Neural cell (in vitro differentiated cells): ENCODE measurements at regions not wholly inside any gene's neighbourhood (a gene's known extent, or its start where the extent isn't known, plus 50 kb on each side); places are given as distances from the start of the nearest gene placed in this dataset.

Experiments used
- EP300 ChIP-seq: fragments of 450-650 bp; conservative IDR thresholded peaks from 2 replicates; pipeline ENCODE4 v1.6.1; 2014; ENCODE audit warnings: antibody characterized with exemption, mild to moderate bottlenecking, moderate library complexity; ENCODE audit not compliant: poor library complexity, severe bottlenecking
- EZH2 ChIP-seq: fragments of 200-600, 300-800 bp; shearing (Covaris generic), sonication (generic); IDR thresholded peaks from 2 replicates; pipeline ENCODE4 v1.6.1; 2014; ENCODE audit warnings: antibody characterized with exemption, low read length, borderline replicate concordance, mild to moderate bottlenecking; ENCODE audit not compliant: insufficient read depth, poor library complexity, severe bottlenecking
- POLR2AphosphoS5 ChIP-seq: IDR thresholded peaks from 2 replicates; pipeline ENCODE4 v1.6.1; 2012
- TAF1 ChIP-seq: IDR thresholded peaks from 2 replicates; pipeline ENCODE4 v1.6.1; 2012; ENCODE audit warnings: low read depth
- TF ChIP-seq, protein P1 (sequence below): fragments of 450-650 bp; IDR thresholded peaks from 2 replicates; pipeline ENCODE4 v1.5.1; 2014; ENCODE audit warnings: antibody characterized with exemption, mild to moderate bottlenecking, moderate library complexity; ENCODE audit not compliant: poor library complexity, severe bottlenecking

DNA sequence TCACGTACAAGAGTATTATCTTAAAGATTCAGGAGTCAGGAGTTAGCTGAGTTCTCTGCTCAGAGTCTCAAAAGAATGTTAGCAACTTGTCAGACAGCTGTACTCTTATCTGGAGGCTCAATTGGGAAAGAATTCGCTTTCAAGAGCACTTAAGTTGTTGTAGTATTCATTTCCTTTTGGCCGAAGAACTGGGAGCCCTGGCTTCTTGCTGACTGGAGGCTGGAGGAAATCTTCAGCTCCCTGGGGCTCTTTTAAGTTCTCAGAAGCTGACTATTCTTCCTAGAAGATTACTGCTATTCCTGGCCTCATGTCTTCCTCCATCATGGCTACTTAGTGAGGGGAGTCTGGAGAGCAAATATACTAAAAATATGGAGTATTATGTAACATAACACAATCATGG is 587.2 kb downstream of the EPHA5 start:
- no peak for TF ChIP-seq EZH2
- TF ChIP-seq, protein P1, sequence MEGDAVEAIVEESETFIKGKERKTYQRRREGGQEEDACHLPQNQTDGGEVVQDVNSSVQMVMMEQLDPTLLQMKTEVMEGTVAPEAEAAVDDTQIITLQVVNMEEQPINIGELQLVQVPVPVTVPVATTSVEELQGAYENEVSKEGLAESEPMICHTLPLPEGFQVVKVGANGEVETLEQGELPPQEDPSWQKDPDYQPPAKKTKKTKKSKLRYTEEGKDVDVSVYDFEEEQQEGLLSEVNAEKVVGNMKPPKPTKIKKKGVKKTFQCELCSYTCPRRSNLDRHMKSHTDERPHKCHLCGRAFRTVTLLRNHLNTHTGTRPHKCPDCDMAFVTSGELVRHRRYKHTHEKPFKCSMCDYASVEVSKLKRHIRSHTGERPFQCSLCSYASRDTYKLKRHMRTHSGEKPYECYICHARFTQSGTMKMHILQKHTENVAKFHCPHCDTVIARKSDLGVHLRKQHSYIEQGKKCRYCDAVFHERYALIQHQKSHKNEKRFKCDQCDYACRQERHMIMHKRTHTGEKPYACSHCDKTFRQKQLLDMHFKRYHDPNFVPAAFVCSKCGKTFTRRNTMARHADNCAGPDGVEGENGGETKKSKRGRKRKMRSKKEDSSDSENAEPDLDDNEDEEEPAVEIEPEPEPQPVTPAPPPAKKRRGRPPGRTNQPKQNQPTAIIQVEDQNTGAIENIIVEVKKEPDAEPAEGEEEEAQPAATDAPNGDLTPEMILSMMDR: no peak
- no peak for TF ChIP-seq POLR2AphosphoS5
- TF ChIP-seq EP300: no peak
- no peak for TF ChIP-seq TAF1
